ENCODE measurements at regions not wholly inside any gene's neighbourhood (a gene's known extent, or its start where the extent isn't known, plus 50 kb on each side); places are given as distances from the start of the nearest gene placed in this dataset.

- DNase-seq (ENCODE audit: low read depth) = no peak
- no peak overlapping the region for H3K4me3 ChIP-seq (ENCODE audit: low read length)
- no peak for TF ChIP-seq CTCF (conservative IDR thresholded peaks at IDR 0.05; ENCODE audit: low read depth, low read length)
These were observed 219.0 kb downstream of the ERMARD start for GRCh38 chr6:169970306-169970988.

- TF ChIP-seq CTCF (conservative IDR thresholded peaks at IDR 0.05; ENCODE audit: low read depth, low read length) = no peak
- DNase-seq (ENCODE audit: low read depth) = no peak
- no peak overlapping the region for H3K4me3 ChIP-seq (ENCODE audit: low read length)
These were observed 218.1 kb downstream of the ERMARD start for GRCh38 chr6:169969372-169970099.

GRCh38 chr6:169968541-169969270 lies 217.3 kb downstream of the ERMARD start:
- no peak overlapping the region for H3K4me3 ChIP-seq (ENCODE audit: low read length)
- TF ChIP-seq CTCF (conservative IDR thresholded peaks at IDR 0.05; ENCODE audit: low read depth, low read length) = no peak
- no peak for DNase-seq (ENCODE audit: low read depth)

- no peak for DNase-seq (ENCODE audit: low read depth)
- no peak for TF ChIP-seq CTCF (conservative IDR thresholded peaks at IDR 0.05; ENCODE audit: low read depth, low read length)
- no peak overlapping the region for H3K4me3 ChIP-seq (ENCODE audit: low read length)
These were observed 216.3 kb downstream of the ERMARD start for GRCh38 chr6:169967687-169968086.

- TF ChIP-seq CTCF (conservative IDR thresholded peaks at IDR 0.05; ENCODE audit: low read depth, low read length) = no peak
- no peak for DNase-seq (ENCODE audit: low read depth)
- H3K4me3 ChIP-seq (ENCODE audit: low read length) = no peak overlapping the region
These were observed 215.1 kb downstream of the ERMARD start for GRCh38 chr6:169966312-169967181.

- no peak for TF ChIP-seq CTCF (conservative IDR thresholded peaks at IDR 0.05; ENCODE audit: low read depth, low read length)
- DNase-seq (ENCODE audit: low read depth) = no peak
- no peak overlapping the region for H3K4me3 ChIP-seq (ENCODE audit: low read length)
These were observed 214.4 kb downstream of the ERMARD start for GRCh38 chr6:169965657-169966311.

Data from retinal pigment epithelial cell (primary cell).